IPS DF 6.9 (cell line): ENCODE measurements at regions not wholly inside any gene's neighbourhood (a gene's known extent, or its start where the extent isn't known, plus 50 kb on each side); places are given as distances from the start of the nearest gene placed in this dataset.

Experiments used
- DNase-seq: peaks from one replicate; pipeline ENCODE4 v3.0.0-alpha.2; 2013; ENCODE audit warnings: low read depth, low spot score
- H3K27ac ChIP-seq: one replicate; pipeline ENCODE4 v1.5.1; 2013; ENCODE audit warnings: low read length, control low read depth
- H3K27me3 ChIP-seq: 2 replicates; pipeline ENCODE4 v1.6.1; 2013; ENCODE audit warnings: mild to moderate bottlenecking, low read length; ENCODE audit not compliant: control insufficient read depth, insufficient read depth
- H3K36me3 ChIP-seq: 2 replicates; pipeline ENCODE4 v1.6.1; 2013; ENCODE audit warnings: low read length; ENCODE audit not compliant: control insufficient read depth, insufficient read depth
- H3K4me1 ChIP-seq: 2 replicates; pipeline ENCODE4 v1.6.1; 2013; ENCODE audit warnings: low read length; ENCODE audit not compliant: control insufficient read depth, insufficient read depth
- H3K4me3 ChIP-seq: 2 replicates; pipeline ENCODE4 v1.5.1; 2013; ENCODE audit warnings: mild to moderate bottlenecking, low read length
- H3K9me3 ChIP-seq: 2 replicates; pipeline ENCODE4 v1.6.1; 2013; ENCODE audit warnings: low read length, inconsistent platforms; ENCODE audit not compliant: control insufficient read depth, insufficient read depth
- WGBS: extraction: QIAGEN DNeasy Blood & Tissue Kit; methylation state at CpG from one replicate; pipeline ENCODE4 v1.1.7; 2013; ENCODE audit warnings: mixed read lengths, missing lambda C conversion rate; ENCODE audit not compliant: insufficient read length, insufficient coverage; 5-methylcytosine and 5-hydroxymethylcytosine counted together

DNA sequence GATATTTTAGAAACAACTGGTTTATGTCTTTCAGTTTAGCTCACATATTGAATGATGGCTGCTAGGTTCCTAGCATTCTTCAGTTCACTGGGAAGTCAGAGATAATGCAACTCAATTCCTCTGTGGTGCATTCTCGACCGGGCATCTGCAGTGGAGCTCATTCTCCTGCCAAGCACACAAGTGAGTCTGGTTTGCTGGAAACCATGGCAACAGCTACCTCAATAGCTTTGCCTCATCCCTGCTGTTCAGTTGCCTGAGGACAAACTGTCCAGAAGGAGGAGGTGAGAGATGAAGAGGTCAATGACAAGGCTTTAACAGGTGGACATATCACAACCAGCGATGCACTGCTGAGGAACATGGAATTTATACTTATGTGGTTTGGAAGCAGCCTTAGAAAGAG lies 816.9 kb downstream of the AACS start:
- Histone ChIP-seq H3K9me3 (peaks cover 2% of the 10 kb centered on the region), H3K27me3 (no peaks in the 10 kb centered on the region), H3K27ac (no peak overlapping the region), H3K4me1 (no peaks in the 10 kb centered on the region), H3K36me3 (no peaks in the 10 kb centered on the region), H3K4me3 (no peak overlapping the region)
- no peak for DNase-seq
- no CpG with 5 or more reads among the region's 3 CpGs for WGBS

DNA sequence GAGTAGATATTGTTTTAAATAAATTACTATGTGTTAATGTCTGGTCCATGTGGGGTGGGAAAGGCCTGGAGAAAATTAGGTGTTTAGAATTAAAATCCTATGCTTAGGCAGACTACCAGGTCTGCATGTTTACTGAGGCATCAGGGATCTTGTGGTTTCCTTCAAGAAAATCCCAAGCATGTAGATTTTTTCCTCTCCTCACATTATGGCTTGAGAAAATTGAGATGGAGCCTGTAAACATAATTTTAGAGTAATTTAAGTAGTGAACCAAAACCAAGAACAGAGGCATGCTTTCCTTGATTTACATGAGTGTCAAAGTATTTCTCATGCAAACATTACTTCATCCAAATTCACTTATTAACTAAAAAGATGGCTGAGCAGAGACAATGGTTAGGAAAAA lies 823.7 kb downstream of the AACS start:
- Histone ChIP-seq H3K9me3 (no peaks in the 10 kb centered on the region; the same call in 1 of the 2 replicates), H3K27me3 (no peaks in the 10 kb centered on the region)

DNA sequence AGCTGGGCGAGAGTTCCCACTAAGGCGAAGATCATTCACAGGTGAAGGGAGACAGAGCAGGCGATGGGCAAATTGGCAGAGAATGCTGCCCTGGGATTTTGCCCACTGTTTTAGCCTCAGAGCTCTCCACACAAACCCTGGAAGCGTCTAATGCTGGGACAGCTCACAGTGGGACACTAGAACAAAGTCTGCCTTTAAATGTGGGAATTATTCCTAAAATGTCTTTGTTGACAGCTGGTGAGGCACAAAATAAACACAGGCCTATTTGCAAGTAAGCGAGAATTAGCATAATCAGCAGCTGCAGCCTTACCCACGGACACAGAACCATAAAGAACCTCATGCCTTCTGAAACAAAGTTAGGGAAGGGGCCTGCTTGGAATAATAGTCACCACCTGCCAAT lies 824.5 kb downstream of the AACS start:
- Histone ChIP-seq H3K27ac (no peak overlapping the region), H3K9me3 (no peaks in the 10 kb centered on the region), H3K36me3 (no peaks in the 10 kb centered on the region), H3K27me3 (no peaks in the 10 kb centered on the region), H3K4me1 (no peaks in the 10 kb centered on the region), H3K4me3 (no peak overlapping the region)
- no CpG with 5 or more reads among the region's 6 CpGs for WGBS
- no peak for DNase-seq

More for the DNA sequence above, 823.7 kb downstream of the AACS start:
- no peaks in the 10 kb centered on the region for H3K36me3 ChIP-seq
- no peak overlapping the region for H3K4me3 ChIP-seq
- H3K27ac ChIP-seq, result no peak overlapping the region
- no peak for DNase-seq
- H3K4me1 ChIP-seq, result no peaks in the 10 kb centered on the region

DNA sequence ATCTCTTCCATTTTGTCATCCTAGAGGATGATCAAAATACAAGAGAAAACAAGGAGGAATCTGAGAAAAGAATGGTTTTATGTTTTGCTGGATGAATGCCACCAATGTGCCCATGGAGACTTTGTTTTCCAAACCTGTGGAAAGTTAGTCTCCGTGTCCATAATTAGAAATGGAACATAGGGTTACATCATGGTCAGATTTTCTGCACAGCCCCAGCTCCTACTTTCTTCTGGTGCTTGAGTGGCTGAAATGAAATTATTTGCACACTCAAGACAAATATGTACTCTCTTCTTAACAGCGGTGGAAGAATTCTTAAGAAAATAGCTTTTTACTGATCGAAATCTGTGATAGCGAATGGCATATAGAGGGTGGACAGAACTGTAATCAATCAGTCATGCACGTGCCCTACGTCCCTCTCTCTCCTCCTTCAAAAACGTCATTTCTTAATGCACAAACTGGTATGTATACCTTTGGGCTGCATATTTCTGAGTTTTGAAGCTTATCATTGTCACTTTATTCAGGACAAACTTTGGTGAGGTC lies 825.2 kb downstream of the AACS start:
- no peaks in the 10 kb centered on the region for H3K9me3 ChIP-seq
- no peaks in the 10 kb centered on the region for H3K27me3 ChIP-seq
- no peak for DNase-seq
- no peaks in the 10 kb centered on the region for H3K36me3 ChIP-seq
- no peaks in the 10 kb centered on the region for H3K4me1 ChIP-seq
- H3K27ac ChIP-seq, result no peak overlapping the region
- no peak overlapping the region for H3K4me3 ChIP-seq
- WGBS, result no CpG with 5 or more reads among the region's 7 CpGs

DNA sequence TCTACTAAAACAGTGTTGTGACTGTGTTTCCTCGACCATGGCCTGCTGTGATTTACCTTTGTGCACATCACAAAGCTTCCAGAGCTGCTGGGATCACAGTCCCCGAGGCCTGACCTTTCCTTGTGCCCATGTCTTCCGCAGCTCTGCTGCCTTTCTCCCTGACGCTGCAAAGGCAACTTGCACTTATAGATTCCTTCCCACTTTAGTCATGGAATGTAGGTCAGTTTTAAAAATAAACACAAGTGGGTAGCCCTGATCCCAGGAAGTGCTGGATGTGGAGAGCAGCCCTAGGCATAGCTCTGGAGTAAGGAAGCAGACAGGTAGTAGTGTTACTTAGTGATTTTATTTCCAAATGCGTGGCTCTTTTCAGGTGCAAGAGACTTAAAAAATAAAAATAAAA lies 825.7 kb downstream of the AACS start:
- H3K9me3 ChIP-seq, result no peaks in the 10 kb centered on the region
- no peak overlapping the region for H3K4me3 ChIP-seq
- no CpG with 5 or more reads among the region's 5 CpGs for WGBS
- no peaks in the 10 kb centered on the region for H3K36me3 ChIP-seq
- no peak overlapping the region for H3K27ac ChIP-seq
- no peaks in the 10 kb centered on the region for H3K27me3 ChIP-seq
- no peak for DNase-seq
- H3K4me1 ChIP-seq, result no peaks in the 10 kb centered on the region

DNA sequence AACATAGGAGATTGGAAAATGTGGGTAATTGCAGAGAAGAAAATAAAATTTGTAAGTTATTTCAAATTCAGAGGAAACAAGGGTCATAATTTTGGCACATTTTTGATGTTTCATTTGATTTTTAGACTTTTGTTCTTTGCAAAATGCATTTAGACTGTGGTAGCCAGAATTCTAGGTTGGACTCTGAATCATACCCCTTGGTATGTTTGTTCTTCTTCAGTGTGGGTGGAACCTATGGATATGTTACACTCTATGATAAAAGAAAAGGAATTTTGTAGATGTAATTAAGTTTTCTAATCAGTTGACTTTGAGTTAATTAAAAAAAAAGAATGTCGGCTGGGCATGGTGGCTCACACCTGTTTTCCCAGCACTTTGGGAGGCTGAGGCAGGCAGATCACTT lies 827.0 kb downstream of the AACS start:
- H3K27ac ChIP-seq, result no peak overlapping the region
- no peak for DNase-seq
- no peaks in the 10 kb centered on the region for H3K4me1 ChIP-seq
- no peaks in the 10 kb centered on the region for H3K36me3 ChIP-seq
- no peaks in the 10 kb centered on the region for H3K27me3 ChIP-seq
- no peak overlapping the region for H3K4me3 ChIP-seq
- WGBS, result 100% methylated on average over 1 of the region's 1 CpG
- no peaks in the 10 kb centered on the region for H3K9me3 ChIP-seq

DNA sequence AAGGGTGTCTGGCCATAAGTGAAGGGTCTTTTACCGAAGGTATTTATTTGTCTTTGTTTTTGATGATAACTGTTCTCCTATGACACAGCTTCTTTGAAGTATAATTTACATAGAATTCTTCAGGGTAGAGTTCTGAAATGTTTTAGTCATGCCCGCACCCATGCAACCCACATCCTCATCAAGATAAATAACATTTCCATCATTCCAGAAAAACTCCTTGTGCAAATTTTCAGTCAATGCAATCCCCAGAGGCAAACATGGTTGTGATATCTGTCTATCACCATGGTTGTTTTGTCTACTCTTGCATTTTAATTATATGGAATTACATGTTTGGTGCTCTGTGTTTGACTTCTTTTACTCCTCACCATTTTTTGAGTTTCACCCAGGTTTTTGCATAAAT lies 837.8 kb downstream of the AACS start:
- H3K4me3 ChIP-seq, result no peak overlapping the region
- H3K4me1 ChIP-seq, result no peaks in the 10 kb centered on the region
- no peaks in the 10 kb centered on the region for H3K36me3 ChIP-seq
- peaks cover 2% of the 10 kb centered on the region for H3K9me3 ChIP-seq
- no peak overlapping the region for H3K27ac ChIP-seq
- WGBS, result no CpG with 5 or more reads among the region's 2 CpGs
- no peak for DNase-seq
- no peaks in the 10 kb centered on the region for H3K27me3 ChIP-seq

DNA sequence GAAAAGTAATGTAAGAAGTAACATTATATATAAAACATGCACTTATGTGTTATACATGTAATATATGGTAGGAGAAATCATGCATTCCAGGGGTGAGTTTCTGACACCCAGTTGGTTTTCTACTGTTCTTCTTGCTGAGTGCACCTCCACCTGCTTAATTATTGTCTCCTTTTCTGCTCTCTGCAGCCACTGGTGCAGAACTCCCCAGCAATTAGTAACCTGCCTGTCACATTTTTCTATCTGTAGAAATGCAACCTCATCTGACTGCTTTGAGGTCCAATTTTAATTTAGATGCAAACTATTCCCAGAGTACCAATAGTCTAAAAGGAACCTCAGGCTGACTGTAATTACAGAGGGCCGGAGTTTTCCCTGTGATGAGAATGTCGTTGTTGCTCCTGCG lies 842.1 kb downstream of the AACS start:
- H3K27me3 ChIP-seq, result no peaks in the 10 kb centered on the region
- H3K4me1 ChIP-seq, result no peaks in the 10 kb centered on the region
- H3K4me3 ChIP-seq, result no peak overlapping the region
- no peaks in the 10 kb centered on the region; the same call in 1 of the 2 replicates for H3K9me3 ChIP-seq
- DNase-seq, result no peak
- no peak overlapping the region for H3K27ac ChIP-seq
- WGBS, result no CpG with 5 or more reads among the region's 3 CpGs
- H3K36me3 ChIP-seq, result no peaks in the 10 kb centered on the region

DNA sequence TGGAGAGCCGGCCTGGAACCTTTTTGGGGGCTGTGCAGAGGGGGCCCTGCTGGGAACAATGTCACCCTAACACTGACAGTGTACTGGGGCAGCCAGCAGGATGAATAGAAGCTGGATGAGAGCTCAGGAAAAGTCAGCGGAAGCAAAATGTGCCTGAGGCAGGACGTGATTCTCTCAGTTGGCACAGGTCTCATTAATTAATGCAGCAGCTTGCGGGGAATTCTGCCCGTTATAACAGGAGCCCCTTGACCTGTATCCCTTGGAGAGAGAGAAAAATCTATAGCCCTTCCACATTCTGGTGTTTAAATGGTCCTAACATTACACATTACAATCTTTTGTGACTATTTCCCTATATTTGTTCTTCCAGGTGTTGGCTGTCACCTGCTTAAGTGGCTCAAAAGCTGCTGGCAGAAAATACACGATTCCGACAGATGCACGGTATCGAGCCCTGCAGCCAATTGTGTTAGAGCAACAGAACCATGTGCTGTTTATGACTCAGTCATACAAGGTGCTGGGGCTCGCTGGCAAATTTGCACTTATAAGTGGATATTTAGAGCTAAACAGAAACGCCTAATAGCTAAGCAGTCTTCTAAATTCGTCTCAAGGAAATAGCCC lies 854.7 kb downstream of the AACS start:
- WGBS, result no CpG with 5 or more reads among the region's 12 CpGs
- Histone ChIP-seq H3K4me3 (no peak overlapping the region), H3K27ac (no peak overlapping the region), H3K36me3 (no peaks in the 10 kb centered on the region), H3K27me3 (no peaks in the 10 kb centered on the region), H3K9me3 (no peaks in the 10 kb centered on the region; the same call in 1 of the 2 replicates), H3K4me1 (no peaks in the 10 kb centered on the region)
- no peak for DNase-seq

DNA sequence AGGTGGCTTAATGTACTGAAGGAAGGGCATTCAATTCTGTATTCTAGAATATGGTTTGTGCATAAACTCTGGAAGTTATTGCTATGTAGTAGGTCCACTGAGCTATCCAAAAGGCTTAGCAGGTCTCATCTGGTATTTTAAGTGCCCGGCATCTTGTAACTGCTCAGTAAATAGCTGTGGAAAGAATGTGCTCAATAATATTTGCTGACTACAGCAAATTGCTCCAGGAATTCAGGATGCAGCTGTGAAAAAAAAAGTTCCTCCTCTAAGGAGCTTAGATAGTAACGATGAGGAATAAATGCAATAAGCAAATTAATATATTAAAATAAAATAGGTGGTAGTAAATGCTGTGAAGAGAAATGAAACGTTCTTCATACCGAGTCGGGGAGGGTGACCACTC lies 857.1 kb downstream of the AACS start:
- H3K4me1 ChIP-seq, result no peaks in the 10 kb centered on the region
- H3K36me3 ChIP-seq, result no peaks in the 10 kb centered on the region
- peaks cover under 1% of the 10 kb centered on the region; the same call in 1 of the 2 replicates for H3K9me3 ChIP-seq
- H3K27ac ChIP-seq, result no peak overlapping the region
- no peaks in the 10 kb centered on the region for H3K27me3 ChIP-seq
- 100% methylated on average over 1 of the region's 5 CpGs for WGBS
- no peak overlapping the region for H3K4me3 ChIP-seq
- DNase-seq, result no peak

DNA sequence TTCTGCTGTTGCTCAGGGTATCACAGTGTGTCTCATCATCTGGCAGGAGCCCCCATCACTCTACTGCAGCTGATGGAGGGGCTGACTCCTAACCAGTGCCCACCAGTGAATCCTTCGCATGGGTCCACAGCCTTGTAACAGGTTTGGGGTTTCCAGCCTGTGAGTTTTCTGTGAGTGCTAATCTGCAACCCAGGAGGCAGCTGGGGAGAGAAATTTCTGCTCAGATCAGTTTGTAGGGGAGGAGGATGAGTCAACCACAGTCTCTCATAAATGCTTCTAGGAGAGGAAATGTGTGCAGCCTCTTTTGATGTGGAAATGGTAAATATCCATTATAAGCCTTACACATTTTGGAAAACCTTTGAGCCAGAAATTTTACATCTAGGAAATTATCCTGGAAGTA lies 871.3 kb downstream of the AACS start:
- no CpG with 5 or more reads among the region's 1 CpG for WGBS
- DNase-seq, result no peak
- Histone ChIP-seq H3K4me1 (no peaks in the 10 kb centered on the region), H3K27me3 (no peaks in the 10 kb centered on the region), H3K36me3 (no peaks in the 10 kb centered on the region), H3K4me3 (no peak overlapping the region), H3K9me3 (peaks cover 4% of the 10 kb centered on the region), H3K27ac (no peak overlapping the region)
